ENCODE measurements at regions not wholly inside any gene's neighbourhood (a gene's known extent, or its start where the extent isn't known, plus 50 kb on each side); places are given as distances from the start of the nearest gene placed in this dataset.

GRCh38 chr5:130452744-130453143, 548.5 kb downstream of the CHSY3 start:
- H3K27me3 ChIP-seq (ENCODE audit: insufficient read depth, low read length), result no peaks in the 10 kb centered on the region
- H4K91ac ChIP-seq (ENCODE audit: insufficient read length, low read depth, low read length), result no peak overlapping the region
- H4K8ac ChIP-seq (replicated peaks; ENCODE audit: insufficient read length, low read depth, low read length), result no peak overlapping the region
- no peaks in the 10 kb centered on the region for H3K79me1 ChIP-seq (ENCODE audit: insufficient read depth, low read depth, low read length, poor library complexity, severe bottlenecking)
- H2BK12ac ChIP-seq (ENCODE audit: insufficient read length, low read depth, low read length), result no peak overlapping the region
- H3K9ac ChIP-seq (ENCODE audit: extremely low read depth, insufficient read length, low read length), result no peak overlapping the region
- H3K27ac Mint-ChIP-seq, result no peak overlapping the region
- H2BK20ac ChIP-seq (ENCODE audit: low read depth, low read length, poor library complexity, severe bottlenecking), result no peak overlapping the region
- no peak overlapping the region for H2BK15ac ChIP-seq (ENCODE audit: low read depth, low read length)
- H4K20me1 ChIP-seq (ENCODE audit: control insufficient read depth, insufficient read depth, insufficient read length), result no peaks in the 10 kb centered on the region
- no peak overlapping the region for H3K14ac ChIP-seq (ENCODE audit: insufficient read depth, low read length)
- no peak overlapping the region for H3K4me2 ChIP-seq (ENCODE audit: insufficient read depth, insufficient read length, low read length)
- H3K56ac ChIP-seq (ENCODE audit: insufficient read length, low read depth, low read length), result no peak overlapping the region
- no peaks in the 10 kb centered on the region for H3K23me2 ChIP-seq (ENCODE audit: insufficient read length, low read depth, low read length, poor library complexity, severe bottlenecking)
- DNase-seq, result no peak
- no peak overlapping the region for H2BK120ac ChIP-seq (ENCODE audit: low read depth, low read length, poor library complexity, severe bottlenecking)
- no peak overlapping the region for H3K4ac ChIP-seq (ENCODE audit: low read depth, low read length)
- H3K36me3 Mint-ChIP-seq (ENCODE audit: insufficient read depth in 1 of 3, low read depth in 3 of 3), result peaks cover 2 to 17% (median 15%) of the 10 kb centered on the region in 3 experiments; a peak in 6 of 7 replicates
- H3K27ac ChIP-seq (ENCODE audit: insufficient read length, low read depth, low read length), result no peak overlapping the region
- peaks cover 15 to 16% of the 10 kb centered on the region in 2 experiments for H3K9me3 Mint-ChIP-seq
- TF ChIP-seq, protein P1, sequence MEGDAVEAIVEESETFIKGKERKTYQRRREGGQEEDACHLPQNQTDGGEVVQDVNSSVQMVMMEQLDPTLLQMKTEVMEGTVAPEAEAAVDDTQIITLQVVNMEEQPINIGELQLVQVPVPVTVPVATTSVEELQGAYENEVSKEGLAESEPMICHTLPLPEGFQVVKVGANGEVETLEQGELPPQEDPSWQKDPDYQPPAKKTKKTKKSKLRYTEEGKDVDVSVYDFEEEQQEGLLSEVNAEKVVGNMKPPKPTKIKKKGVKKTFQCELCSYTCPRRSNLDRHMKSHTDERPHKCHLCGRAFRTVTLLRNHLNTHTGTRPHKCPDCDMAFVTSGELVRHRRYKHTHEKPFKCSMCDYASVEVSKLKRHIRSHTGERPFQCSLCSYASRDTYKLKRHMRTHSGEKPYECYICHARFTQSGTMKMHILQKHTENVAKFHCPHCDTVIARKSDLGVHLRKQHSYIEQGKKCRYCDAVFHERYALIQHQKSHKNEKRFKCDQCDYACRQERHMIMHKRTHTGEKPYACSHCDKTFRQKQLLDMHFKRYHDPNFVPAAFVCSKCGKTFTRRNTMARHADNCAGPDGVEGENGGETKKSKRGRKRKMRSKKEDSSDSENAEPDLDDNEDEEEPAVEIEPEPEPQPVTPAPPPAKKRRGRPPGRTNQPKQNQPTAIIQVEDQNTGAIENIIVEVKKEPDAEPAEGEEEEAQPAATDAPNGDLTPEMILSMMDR (conservative IDR thresholded peaks at IDR 0.05), result no peak
- H2AK5ac ChIP-seq (ENCODE audit: insufficient read length, low read length), result no peak overlapping the region
- no CpG with 5 or more reads among the region's 1 CpG for WGBS (ENCODE audit: extremely low coverage, insufficient read length, low lambda C conversion rate)
- no peaks in the 10 kb centered on the region for H3K27me3 Mint-ChIP-seq (ENCODE audit: low read depth)
- H3T11ph ChIP-seq (ENCODE audit: low read length), result no peak overlapping the region
- H3K4me1 Mint-ChIP-seq, result no peaks in the 10 kb centered on the region
- H2BK5ac ChIP-seq (ENCODE audit: insufficient read length, low read length), result no peak overlapping the region
- H3K79me2 ChIP-seq (ENCODE audit: insufficient read depth, low read length), result no peaks in the 10 kb centered on the region
- H3K23ac ChIP-seq (ENCODE audit: insufficient read length, low read depth, low read length), result no peak overlapping the region
- H4K5ac ChIP-seq (ENCODE audit: insufficient read length, low read depth, low read length), result no peak overlapping the region
- no peak overlapping the region for H2AFZ ChIP-seq (ENCODE audit: low read length)
- no peaks in the 10 kb centered on the region for H3K4me1 ChIP-seq (ENCODE audit: insufficient read depth, low read length)
- no peak overlapping the region for H3K4me3 Mint-ChIP-seq
- H3K9me3 ChIP-seq (ENCODE audit: control insufficient read depth, low read depth, low read length), result no peaks in the 10 kb centered on the region
- no peak overlapping the region for H3K18ac ChIP-seq (ENCODE audit: insufficient read length, low read depth, low read length)
